GM18909 (cell line): ENCODE measurements at regions not wholly inside any gene's neighbourhood (a gene's known extent, or its start where the extent isn't known, plus 50 kb on each side); places are given as distances from the start of the nearest gene placed in this dataset.

ENCODE experiments used
- ATAC-seq: cut with Tn5 transposase; IDR thresholded peaks from one replicate; pipeline ENCODE4 v1.9.1; 2021; ENCODE audit warnings: mild to moderate bottlenecking; ENCODE audit not compliant: unreplicated experiment, poor library complexity

DNA sequence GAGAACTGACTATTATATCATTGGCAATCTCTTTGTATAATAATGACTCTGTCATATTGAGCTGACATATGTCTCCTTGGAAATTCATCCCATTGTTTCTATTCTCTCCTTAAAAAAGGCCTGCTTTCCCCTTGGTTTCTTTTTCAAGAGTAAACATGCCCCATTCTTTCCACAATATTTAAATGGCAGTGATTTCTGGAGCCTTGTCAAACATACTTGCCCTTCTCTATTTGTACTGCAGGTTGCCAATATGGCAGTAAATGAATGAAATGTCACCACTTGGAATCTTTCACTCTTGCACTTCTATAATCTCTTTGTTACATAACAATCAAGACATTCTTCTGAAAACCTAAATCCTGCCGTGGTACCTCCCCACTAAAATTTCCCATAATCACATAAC, 1265.1 kb upstream of the CDH8 start:
- ATAC-seq, result no peak

DNA sequence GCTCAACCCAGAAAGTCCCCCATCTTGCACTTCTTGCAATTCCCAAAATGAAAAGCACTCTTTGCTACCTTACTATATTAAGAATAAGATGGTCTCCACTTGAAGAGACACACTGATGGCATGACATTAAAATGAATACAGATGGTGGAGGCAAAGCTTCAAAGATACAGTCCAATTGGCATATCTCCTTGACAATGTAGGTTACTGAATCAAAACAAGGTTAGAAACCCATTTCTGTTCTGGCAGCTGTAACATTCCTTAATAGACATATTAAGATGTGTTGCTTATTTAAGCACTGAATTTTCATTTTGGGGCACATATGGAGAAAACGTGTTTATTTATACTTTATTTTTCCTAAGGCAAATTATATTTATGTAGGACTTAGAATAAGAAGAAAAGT, 1262.8 kb upstream of the CDH8 start:
- no peak for ATAC-seq

DNA sequence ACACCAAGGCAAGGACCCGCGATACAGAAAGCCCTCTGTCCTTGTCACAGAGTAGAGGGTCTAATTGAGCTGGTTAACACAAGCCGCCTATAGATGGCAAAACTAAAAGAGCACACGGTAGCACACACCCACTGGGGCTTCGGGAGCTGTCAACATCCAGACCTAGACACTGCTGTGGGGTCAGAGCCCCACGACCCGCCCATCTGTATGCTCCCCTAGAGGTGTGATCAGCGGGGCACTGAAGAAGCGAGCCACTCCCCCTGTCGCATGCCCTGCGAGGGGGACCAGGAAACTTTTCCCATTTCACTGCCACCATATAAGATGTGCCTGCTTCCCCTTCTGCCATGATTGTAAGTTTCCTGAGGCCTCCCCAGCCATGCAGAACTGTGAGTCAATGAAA, 1255.8 kb upstream of the CDH8 start:
- no peak for ATAC-seq

DNA sequence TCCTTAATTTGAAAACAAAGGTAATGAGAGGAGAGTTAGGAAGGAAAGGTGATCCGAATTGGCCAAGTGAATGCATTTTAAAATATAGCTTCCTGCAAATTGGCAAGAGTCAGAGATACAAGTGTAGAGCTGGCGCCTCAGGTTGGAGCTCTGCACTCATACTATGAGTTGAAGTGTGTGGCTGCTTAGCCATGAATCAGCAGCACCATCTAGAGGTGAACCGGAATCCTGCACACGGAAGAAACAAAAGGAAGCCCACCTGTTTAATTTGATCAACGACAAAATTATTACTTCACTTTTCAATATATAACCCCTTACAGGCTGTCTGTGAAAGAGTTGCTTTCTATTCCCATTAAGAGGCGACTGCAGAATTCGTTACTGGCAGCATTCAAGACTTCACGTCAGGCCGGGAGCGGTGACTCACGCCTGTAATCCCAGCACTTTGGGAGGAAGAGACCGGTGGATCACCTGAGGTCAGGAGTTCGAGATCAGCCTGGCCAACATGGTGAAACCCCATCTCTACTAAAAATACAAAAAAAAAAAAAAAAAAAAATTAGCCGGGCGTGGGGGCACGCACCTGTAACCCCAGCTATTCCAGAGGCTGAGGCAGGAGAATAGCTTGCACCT, 1253.7 kb upstream of the CDH8 start:
- ATAC-seq, result no peak

DNA sequence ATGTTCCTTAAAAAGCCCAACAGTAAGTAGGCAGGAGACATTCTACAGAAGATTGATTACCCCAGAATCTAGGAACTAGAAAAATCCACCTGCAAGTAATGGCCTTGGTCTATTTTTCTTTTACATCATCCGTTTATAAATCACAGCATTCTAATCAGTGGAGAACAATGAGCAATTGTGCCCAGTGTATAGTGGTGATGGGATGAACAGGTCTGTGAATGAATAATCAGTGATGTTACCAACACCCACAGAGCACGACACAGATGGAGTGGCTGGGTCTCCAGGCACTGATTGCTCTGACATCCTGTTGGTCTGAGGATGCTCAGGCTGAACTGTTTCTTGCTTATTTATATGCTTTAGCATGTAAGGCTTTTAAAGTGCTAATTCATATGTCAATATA, 1251.2 kb upstream of the CDH8 start:
- no peak for ATAC-seq

DNA sequence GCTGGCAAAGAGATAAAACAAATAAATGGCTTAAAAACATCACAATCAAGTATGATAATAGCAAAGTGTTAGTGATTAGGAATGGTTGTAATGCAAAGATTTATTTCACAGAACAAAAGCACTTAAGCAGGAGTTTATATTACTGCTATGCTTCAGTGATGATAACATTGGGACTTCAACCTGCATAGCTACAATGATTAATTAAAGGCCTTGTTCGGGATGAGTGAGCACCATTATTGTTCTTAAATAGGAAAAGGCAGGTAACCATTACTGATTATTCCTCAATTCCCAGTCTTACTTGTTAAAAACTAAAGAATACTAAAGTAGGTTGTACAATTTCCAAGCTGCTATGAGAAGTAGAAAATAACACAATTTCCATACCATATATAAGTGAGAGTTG, 1247.5 kb upstream of the CDH8 start:
- no peak for ATAC-seq

DNA sequence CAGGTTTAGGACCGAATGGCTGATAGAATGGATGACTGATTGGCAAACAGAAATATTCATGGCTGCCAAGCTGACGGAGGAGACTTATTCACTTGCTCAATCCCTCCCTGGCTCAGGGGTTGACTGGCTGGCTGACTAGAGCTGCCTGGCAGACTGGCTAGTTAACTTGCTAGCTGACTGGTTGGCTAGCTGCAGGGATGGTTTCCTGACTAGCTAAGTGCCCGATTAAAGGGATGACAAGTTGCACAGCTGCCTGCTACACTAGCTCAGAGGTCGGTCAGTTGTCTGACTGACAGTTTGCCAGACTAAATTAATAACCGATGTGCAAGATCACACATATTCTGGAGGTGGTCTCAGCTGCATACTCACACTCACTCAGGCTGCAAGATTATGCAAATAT, 1208.4 kb upstream of the CDH8 start:
- ATAC-seq, result no peak

DNA sequence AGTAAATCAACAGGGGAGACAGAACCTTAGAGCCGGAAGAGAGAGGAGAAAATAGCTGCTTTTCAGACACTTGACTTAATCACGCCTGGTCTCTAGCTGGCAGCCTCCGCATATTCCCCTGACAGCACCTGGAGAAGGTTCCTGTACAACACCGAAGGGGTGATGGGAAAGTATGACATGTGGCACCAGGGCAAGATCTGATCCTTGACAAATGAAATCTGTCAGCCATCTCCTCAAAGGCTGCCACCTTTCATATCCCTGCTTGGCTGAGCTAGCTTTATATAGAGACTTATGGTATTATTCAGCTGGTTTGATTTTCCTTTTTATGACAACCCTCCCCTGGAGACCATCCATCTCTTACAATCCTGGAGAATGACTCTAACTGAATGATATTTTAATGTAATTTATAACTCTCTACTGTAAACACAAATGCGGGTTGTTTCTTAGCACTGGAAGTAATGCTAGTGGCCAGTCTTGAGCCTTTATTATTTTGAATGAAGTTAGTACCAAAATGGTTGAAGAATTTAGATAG, 1205.3 kb upstream of the CDH8 start:
- ATAC-seq, result no peak

DNA sequence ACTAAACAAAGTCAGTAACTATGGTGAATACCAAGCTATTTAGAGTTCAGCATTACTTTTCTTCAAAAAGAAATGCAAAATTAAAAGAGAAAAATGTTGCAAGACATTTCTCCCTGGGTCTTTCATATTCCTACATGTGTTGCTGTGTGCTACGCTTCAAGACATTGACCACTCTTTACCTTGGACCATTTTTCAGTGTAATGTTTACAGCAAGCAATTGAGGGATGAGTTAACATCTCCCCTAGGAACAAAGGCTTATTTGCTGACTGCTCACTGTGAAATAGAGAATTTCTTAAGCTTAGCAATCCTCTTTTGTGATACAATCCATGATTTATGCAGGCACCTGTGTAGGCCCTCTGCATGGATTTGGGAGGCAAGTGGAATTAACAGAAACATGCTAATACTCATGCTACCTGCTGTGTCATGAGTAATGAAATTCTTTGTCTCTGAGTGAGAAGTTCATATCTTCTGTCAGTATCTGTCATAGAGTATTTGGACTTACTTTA, 1202.9 kb upstream of the CDH8 start:
- no peak for ATAC-seq

DNA sequence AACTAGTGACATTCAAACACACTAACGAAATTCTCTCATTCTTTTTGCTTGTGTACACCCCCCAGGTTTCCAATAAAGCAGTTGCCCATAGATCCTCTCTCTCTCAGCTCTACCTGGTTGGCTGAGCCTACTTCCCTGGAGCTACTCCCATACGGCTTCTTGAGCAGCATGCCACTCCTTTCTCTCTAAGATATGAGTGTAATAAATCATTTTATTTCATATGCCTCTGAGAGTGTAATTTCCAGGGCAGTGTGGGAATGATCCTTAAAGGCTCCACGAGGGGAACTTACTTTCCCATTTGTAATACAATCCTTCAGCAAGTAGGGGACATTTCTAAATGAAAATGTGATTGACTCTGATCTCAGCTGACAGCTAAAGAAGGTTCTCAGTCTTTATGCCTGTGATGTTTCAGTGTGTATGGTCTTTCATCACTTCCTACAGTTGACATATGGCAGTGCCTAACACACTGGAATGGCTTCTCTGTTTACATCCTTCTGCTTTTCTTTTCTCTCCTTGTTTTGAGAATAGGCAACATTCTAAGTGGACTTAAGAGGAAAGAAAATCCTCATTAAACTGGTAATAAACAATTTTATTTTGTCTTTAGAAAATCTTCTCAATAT, 1194.3 kb upstream of the CDH8 start:
- ATAC-seq, result no peak

DNA sequence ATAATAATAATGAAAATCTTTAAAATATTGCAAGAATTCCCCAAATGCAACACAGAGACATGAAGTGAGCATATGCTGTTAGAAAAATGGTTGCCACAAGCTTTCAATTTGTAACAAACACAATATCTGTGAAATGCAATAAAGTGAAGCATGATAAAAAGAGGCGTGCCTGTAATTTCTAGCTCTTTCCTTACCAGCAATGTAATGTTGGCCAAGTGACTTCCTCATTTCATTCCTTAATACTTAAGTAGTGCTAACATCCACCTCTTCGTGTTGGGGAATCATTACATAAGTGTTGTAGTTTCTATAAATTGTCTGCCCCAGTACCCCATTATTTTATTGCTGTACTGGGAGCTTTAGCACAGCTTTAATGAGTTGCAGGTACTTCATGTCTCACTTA, 1192.0 kb upstream of the CDH8 start:
- no peak for ATAC-seq

DNA sequence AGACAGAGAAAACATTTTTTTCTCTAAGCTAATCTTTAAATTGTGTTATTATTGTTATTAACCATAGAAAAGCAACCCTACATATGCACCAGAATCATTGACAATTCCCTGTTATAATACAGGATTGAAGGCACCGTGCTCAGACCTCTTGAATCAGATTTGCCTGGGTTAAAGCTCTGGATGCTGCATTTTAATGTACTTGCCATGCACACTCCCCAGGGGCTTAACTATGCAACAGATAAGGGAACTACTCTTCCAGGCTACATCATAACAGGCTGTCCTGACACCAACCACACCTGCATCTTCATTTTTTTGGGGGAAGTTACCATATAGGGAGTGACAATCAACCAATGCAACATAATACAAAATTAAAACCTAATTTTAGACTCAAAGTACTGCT, 1187.6 kb upstream of the CDH8 start:
- ATAC-seq, result no peak

DNA sequence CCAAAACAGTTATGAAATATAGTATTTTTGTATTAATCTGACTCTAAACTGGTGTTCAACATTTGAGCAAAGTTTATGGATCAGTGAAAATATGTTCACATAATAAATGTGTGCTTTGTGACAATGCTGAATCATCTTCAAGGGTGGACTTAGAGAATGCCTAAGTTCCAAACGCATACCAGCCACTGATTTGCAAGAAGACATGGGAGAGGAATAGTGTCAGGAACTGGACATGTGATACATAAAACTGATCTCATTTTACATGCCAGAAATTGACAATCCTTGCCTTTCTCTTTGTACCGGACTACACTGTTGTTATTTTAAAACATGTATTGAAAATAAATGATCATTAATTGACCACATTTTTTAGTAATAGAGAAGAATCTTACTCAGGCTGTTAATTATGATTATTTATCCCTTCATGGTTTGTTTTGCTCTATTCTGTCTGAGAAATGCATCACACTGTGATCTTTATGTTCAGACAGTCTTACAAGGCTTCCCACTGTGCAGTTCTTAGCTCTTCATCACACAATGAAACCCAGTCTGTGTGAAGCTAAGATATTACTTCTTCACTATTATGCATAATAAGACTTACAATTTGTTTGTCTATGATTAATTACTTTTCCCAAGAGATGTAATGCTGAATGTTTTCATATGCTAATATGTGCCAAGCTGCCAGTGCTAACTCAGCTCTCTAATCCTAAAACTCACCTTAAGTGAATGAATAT, 1180.6 kb upstream of the CDH8 start:
- no peak for ATAC-seq

DNA sequence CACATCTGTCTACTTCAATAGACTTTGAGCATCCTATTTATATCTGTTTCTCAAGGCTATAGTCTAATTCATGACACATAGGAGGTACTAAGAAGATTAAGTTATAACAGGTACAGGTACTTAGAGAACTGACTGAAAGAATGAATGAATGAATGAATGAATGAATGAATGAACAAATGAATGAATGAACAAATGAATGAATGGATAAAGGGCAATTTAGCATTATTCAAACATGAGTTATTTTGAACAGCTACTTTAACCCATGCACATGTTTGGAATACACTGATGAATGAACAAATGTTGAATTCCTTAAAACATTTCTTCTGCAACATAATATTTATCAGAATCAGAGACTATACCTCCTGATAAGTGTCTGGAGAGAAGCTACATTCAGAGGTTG, 1165.6 kb upstream of the CDH8 start:
- no peak for ATAC-seq

DNA sequence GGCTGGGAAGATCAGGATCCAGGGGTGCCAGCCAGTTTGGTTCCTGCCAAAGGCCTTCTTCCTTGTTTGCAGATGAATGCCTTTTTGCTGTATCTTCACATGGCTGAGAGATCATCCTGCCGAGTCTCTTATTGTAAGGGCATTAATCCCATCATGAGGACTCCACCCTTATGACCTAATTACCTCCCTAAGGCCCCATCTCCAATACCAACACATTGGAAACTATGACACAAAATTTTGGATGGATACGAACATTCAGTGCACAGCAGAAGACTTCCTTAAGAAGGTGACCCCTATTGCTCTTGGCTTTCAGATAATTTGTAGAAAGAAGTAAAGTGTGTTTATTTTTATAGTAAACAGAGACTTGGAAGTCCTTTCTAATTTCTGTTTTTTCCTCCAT, 1164.7 kb upstream of the CDH8 start:
- no peak for ATAC-seq

DNA sequence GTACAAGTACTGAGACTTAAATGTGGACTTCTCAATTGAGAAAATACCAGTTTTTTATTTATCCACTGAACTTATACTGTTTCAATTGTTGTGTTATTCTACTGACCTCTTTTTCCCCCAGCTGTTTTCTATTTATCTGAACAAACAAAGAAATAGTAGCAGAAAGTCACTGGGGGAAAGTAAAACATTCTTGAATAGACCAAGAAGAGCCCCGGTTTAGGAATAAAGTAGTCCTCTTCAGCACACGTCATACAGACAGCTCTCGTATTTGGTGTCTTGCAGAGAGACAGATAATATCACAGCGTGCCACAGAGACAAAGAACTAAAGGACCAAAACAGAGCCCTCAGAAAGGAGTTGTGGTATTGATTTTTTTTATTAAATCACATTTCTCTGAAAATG, 1159.1 kb upstream of the CDH8 start:
- no peak for ATAC-seq

DNA sequence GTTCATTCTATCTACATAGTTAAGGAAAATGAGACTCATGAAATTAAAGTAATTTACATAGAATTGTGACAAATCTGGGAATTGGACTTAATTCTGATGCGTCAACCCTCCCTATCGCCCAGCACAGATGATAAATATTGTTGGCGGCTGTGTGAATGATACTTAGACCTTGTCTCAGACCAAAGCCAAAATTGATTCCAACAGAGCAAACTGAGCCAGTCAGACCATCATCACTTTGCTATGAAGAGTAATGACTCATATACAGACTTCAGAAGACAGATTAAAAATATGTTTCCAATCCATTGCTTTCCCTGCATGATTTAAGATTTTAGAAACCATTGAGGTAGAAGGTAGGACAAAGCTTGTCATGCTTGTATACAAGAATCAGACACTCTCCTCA, 1156.7 kb upstream of the CDH8 start:
- no peak for ATAC-seq

DNA sequence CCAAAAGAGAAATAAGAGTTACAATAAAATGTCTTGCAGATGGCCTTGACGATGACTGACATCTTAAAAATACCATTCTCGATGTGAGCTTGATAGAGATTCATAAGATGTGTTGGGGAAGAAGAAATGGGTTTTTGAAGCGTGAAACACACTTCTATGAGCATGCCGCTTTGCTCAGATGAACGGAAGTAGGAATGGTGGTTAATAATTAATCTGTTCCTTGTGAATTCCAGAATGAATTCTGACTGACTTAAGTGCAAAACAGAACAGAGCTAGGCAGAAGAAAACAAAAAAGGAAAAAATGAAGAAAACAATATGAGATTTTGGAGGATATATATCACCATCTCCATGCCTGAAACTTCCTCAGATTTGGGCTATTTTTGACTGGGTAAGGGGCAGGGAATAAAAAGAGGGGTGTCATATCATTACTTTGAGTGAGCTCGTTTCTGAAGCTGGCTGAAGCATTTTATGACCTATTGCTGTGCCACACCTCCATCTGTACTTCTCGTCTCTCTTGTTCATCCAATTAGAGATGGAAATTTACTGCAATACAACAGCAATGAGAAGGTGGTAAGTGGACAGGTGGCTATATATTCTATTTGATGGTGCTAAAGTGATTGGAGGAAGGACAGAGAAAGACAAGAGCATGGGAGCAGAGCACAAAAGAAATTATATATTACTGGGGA, 1152.0 kb upstream of the CDH8 start:
- no peak for ATAC-seq

DNA sequence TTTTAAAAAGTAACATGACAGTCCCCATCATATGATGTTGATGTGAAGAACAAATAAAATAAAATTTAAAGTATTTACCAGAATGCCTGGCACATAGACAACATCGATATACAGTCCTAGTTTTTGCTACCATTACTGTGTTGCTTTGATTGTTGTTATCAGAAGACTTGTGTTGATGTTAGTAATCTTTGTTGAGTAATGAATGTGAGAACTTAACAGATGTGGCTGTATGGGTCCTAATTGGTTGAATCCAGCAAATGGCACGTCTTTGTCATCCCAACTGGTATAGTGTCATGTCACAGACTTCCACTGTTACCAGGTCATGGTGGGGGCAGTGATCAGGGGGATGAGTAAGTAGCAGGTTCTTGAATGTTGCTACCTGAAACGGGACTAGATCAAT, 1151.4 kb upstream of the CDH8 start:
- no peak for ATAC-seq

DNA sequence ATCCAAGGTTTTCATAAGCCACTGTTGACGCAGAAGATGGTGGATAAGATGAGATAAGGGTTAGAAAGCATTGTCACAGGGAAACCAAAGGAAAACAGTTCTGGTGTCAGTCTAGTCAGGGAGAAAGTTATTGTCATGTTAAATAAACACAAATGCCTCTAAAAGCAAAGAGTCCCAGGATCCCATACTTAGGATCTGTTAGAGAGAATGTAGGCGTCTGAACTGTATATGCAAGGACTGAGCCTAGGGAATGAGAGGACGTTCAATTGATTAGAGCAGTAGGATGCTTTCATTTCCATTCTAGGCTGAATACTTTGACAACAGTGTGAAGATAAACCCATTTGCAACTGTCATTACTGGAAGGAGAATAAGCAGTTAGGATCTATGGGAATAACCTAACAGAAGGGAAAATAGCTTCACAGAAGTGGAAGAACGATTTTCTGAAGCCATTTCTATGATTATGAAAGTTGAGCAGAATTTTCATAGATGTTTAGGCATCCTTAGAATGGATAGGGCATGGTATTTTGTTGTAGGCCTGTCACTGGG, 1149.1 kb upstream of the CDH8 start:
- no peak for ATAC-seq

DNA sequence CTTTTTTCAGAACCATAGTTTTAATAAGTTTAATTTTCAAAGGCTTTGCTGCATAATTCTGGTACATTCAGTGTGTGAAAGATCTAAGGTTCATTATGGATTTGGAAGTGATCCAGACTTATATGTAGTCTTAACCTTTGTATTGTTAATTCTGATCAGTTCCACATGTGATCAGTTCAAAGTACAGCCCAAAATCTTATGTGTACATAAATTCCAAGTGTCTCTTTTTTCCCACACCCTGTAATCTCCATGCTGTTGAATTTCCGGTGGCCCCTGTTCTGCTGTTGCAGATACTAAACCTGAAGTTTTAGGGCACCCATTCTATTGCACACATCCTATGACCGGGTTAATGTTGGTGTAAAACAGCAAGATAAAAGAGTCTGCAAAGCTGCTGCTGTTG, 1147.5 kb upstream of the CDH8 start:
- ATAC-seq, result no peak
